K562 (cell line): ENCODE measurements at regions not wholly inside any gene's neighbourhood (a gene's known extent, or its start where the extent isn't known, plus 50 kb on each side); places are given as distances from the start of the nearest gene placed in this dataset.

Source experiments
- ATAC-seq: fragments of 200-7000 bp; cut with Tn5 transposase; 3 replicates; pipeline ENCODE4 v1.9.1; 2020; ENCODE audit warnings: moderate library complexity
- BruUV-seq: library from RNA; stranded (reverse); fragments of 400-500 nt; replicated peaks from 2 replicates; lab custom pipeline; 2021; lab: Mats Ljungman, UMichigan
- CTCF ChIA-PET: fragments of 300-600 bp; formaldehyde crosslinking; extraction: SDS; loops from one replicate; lab custom pipeline; 2021; ENCODE audit warnings: low intra/inter-chr PET ratio; lab: Yijun Ruan, JAX
- POLR2A ChIA-PET: fragments of 300-600, 350-650 bp; sonication (Branson Sonifier 250); formaldehyde crosslinking; extraction: SDS; loops from one replicate; lab custom pipeline; 2021; ENCODE audit warnings: antibody characterized with exemption, inconsistent platforms; lab: Yijun Ruan, JAX
- DNase-seq, 4 experiments: peaks; one replicate each; pipeline versions ENCODE4 v3.0.0 to v3.0.0-alpha.2; 2011 to 2018; ENCODE audit warnings: low spot score in 3 of 4, mixed read lengths in 3 of 4; ENCODE audit errors: extremely low read depth in 1 of 4
- FAIRE-seq: peaks from 2 replicates; lab custom pipeline; 2011; peaks lifted over from hg19 to GRCh38; lab: Jason Lieb, UNC
- H2AFZ ChIP-seq: 2 replicates; pipeline ENCODE4 v1.6.0; 2011; ENCODE audit warnings: low read depth, low read length, control low read depth, inconsistent platforms
- H3K27ac ChIP-seq: fragments of 200-600 bp; 3 replicates; pipeline ENCODE4 v1.8.0; 2011; ENCODE audit warnings: low read depth, mild to moderate bottlenecking, control low read depth, inconsistent platforms, low read length, moderate library complexity, mixed read lengths; ENCODE audit errors: extremely low read depth
- H3K27me3 ChIP-seq, 2 experiments: fragments of 300-600 bp in 1 of 2; 2 replicates in 1 of 2; 3 replicates in 1 of 2; pipeline versions ENCODE4 v1.6.0 to v1.8.0; 2011; ENCODE audit warnings: inconsistent platforms in 2 of 2, low read length in 2 of 2, mild to moderate bottlenecking in 1 of 2, mixed read lengths in 1 of 2, moderate library complexity in 1 of 2; ENCODE audit not compliant: control insufficient read depth in 2 of 2, insufficient read depth in 2 of 2
- H3K36me3 ChIP-seq: fragments of 300-600 bp; 3 replicates; pipeline ENCODE4 v1.8.0; 2011; ENCODE audit warnings: mild to moderate bottlenecking, low read length, inconsistent platforms; ENCODE audit not compliant: control insufficient read depth, insufficient read depth
- H3K4me1 ChIP-seq, 2 experiments: fragments of 200-600 bp in 1 of 2; replicated peaks in 1 of 2; 2 replicates in 1 of 2; 3 replicates in 1 of 2; pipeline versions ENCODE4 v1.5.1 to v1.8.0; 2011; ENCODE audit warnings: inconsistent platforms in 2 of 2, low read length in 2 of 2, mild to moderate bottlenecking in 1 of 2, mixed read lengths in 1 of 2, moderate library complexity in 1 of 2; ENCODE audit not compliant: control insufficient read depth in 2 of 2, insufficient read depth in 2 of 2
- H3K4me2 ChIP-seq: 2 replicates; pipeline ENCODE4 v1.6.1; 2011; ENCODE audit warnings: low read length, control low read depth, inconsistent platforms, mixed read lengths; ENCODE audit not compliant: insufficient read depth
- H3K4me3 ChIP-seq: fragments of 200-600 bp; sonication (generic), shearing (Covaris generic); 2 replicates; pipeline ENCODE4 v1.5.1; 2016; ENCODE audit warnings: control low read depth, inconsistent platforms
- H3K79me2 ChIP-seq: fragments of 200-600 bp; 3 replicates; pipeline ENCODE4 v1.8.0; 2011; ENCODE audit warnings: low read length, inconsistent platforms; ENCODE audit not compliant: control insufficient read depth, insufficient read depth
- H3K9ac ChIP-seq, 2 experiments: 2 replicates each; pipeline versions ENCODE4 v1.6.0 to v1.6.1; 2011; ENCODE audit warnings: low read depth in 2 of 2, low read length in 2 of 2, control low read depth in 1 of 2, inconsistent platforms in 1 of 2, mild to moderate bottlenecking in 1 of 2, mixed read lengths in 1 of 2; ENCODE audit not compliant: insufficient read depth in 1 of 2
- H3K9me1 ChIP-seq: one replicate; pipeline ENCODE4 v1.6.0; 2011; ENCODE audit warnings: inconsistent platforms, mild to moderate bottlenecking, low read length, moderate library complexity; ENCODE audit not compliant: control insufficient read depth, insufficient read depth
- H3K9me3 ChIP-seq: replicated peaks from 2 replicates; pipeline ENCODE4 v1.5.1; 2011; ENCODE audit warnings: low read depth, low read length, inconsistent platforms; ENCODE audit not compliant: control insufficient read depth, insufficient read depth
- H4K20me1 ChIP-seq: replicated peaks from 2 replicates; pipeline ENCODE4 v1.6.1; 2011; ENCODE audit warnings: low read length, inconsistent platforms, mixed read lengths; ENCODE audit not compliant: control insufficient read depth, insufficient read depth
- CEBPG ChIP-seq, 3 experiments: fragments of 200-800 bp in 1 of 3; sonication (Bioruptor generic) in 1 of 3; sonication (generic) in 1 of 3; formaldehyde crosslinking in 1 of 3; IDR thresholded peaks in 2 of 3; conservative IDR thresholded peaks in 1 of 3; 2 replicates each; pipeline versions ENCODE4 v1.6.1 to v1.8.0; 2016 to 2022; ENCODE audit warnings: missing compliant biosample characterization in 2 of 3, missing genetic modification characterization in 2 of 3, mild to moderate bottlenecking in 1 of 3, missing genetic modification reagents in 1 of 3
- FOXP1 ChIP-seq: sonication (generic); formaldehyde crosslinking; IDR thresholded peaks from 2 replicates; pipeline ENCODE4 v1.8.0; 2022; ENCODE audit warnings: mild to moderate bottlenecking, missing genetic modification reagents
- FOXP4 ChIP-seq: sonication (generic); formaldehyde crosslinking; IDR thresholded peaks from 2 replicates; pipeline ENCODE4 v1.8.0; 2022; ENCODE audit warnings: mild to moderate bottlenecking, missing genetic modification reagents, borderline replicate concordance
- FUS ChIP-seq: fragments of 200-400 bp; formaldehyde crosslinking; optimal IDR thresholded peaks from 2 replicates; pipeline ENCODE3; 2017; ENCODE audit warnings: low read depth, low read length
- PRPF4 ChIP-seq: fragments of 200-400 bp; formaldehyde crosslinking; IDR thresholded peaks from one replicate; pipeline ENCODE4 v1.6.1; 2017; ENCODE audit warnings: low read length, low read depth, mild to moderate bottlenecking; ENCODE audit not compliant: insufficient read depth, poor library complexity, severe bottlenecking
- TAF1 ChIP-seq: IDR thresholded peaks from 2 replicates; pipeline ENCODE4 v1.6.1; 2011; ENCODE audit warnings: mild to moderate bottlenecking, low read length, moderate library complexity; ENCODE audit not compliant: insufficient read depth, control insufficient read depth, severe bottlenecking; ENCODE audit errors: extremely low read depth
- TBP ChIP-seq: optimal IDR thresholded peaks from 2 replicates; pipeline ENCODE3; 2011; ENCODE audit warnings: low read depth, low read length, improper control_type of control experiment
- TCF15 ChIP-seq: fragments of 250-450 bp; sonication (Bioruptor Pico); IDR thresholded peaks from 2 replicates; pipeline ENCODE4 v1.8.0; 2022; ENCODE audit warnings: moderate library complexity, mild to moderate bottlenecking, inconsistent platforms
- ZNF143 ChIP-seq: sonication (generic); formaldehyde crosslinking; IDR thresholded peaks from 2 replicates; pipeline ENCODE4 v1.9.0; 2022; ENCODE audit warnings: mild to moderate bottlenecking, missing genetic modification reagents
- ZNF253 ChIP-seq: fragments of 250-450 bp; sonication (Bioruptor Pico); conservative IDR thresholded peaks from 2 replicates; pipeline ENCODE4 v1.6.1; 2021; ENCODE audit warnings: mild to moderate bottlenecking
- ZNF699 ChIP-seq: fragments of 250-450 bp; sonication (Bioruptor Pico); IDR thresholded peaks from 2 replicates; pipeline ENCODE4 v1.8.0; 2021; ENCODE audit warnings: mild to moderate bottlenecking, moderate library complexity; ENCODE audit not compliant: insufficient replicate concordance
- WGBS: fragments of 100-300 bp; shearing (Covaris generic); methylation state at CpG from one replicate; pipeline ENCODE4 v1.1.6; 2016; ENCODE audit warnings: low coverage, mixed read lengths; ENCODE audit not compliant: insufficient coverage; ENCODE audit errors: missing lambda C conversion rate; 5-methylcytosine and 5-hydroxymethylcytosine counted together
- in situ Hi-C: fragments of 300-500 bp; cut with MboI; formaldehyde crosslinking; loops from 4 replicates; pipeline ENCODE4 v1.15.0; 2018; ENCODE audit warnings: inconsistent platforms, mixed read lengths
- intact Hi-C: fragments of 100-400 bp; cut with micrococcal nuclease; formaldehyde crosslinking; loops from 2 replicates; pipeline ENCODE4 v1.14.2; 2022

- TF ChIP-seq CEBPG (CRISPR knock-in tag; IDR thresholded peaks at IDR 0.05) (no peak), CEBPG (tag; conservative IDR thresholded peaks at IDR 0.05 in 1 of 2, IDR thresholded peaks at IDR 0.05 in 1 of 2) (no peak), PRPF4 (no peak), FOXP4 (CRISPR knock-in tag) (no peak), TBP (no peak)
Measured at GRCh38 chr5:2499917-2500316, 251.6 kb downstream of the IRX2 start (continued).

- Histone ChIP-seq H3K4me2 (no peak overlapping the region), H3K4me3 (no peak overlapping the region), H3K9me1 (no peaks in the 10 kb centered on the region), H4K20me1 (no peaks in the 10 kb centered on the region; the same call in 1 of the 2 replicates), H3K4me1 (no peaks in the 10 kb centered on the region), H2AFZ (no peak overlapping the region), H3K27me3 (no peaks in the 10 kb centered on the region), H3K36me3 (no peaks in the 10 kb centered on the region), H3K9ac (no peak overlapping the region), H3K79me2 (no peaks in the 10 kb centered on the region), H3K9me3 (no peaks in the 10 kb centered on the region), H3K27ac (no peak overlapping the region)
- WGBS: under 1% methylated on average over 9 of the region's 9 CpGs
- no TSS peak for BruUV-seq
- in situ Hi-C loops (no loop called here), intact Hi-C loops (no loop called here)
- TF ChIP-seq TAF1 (no peak), ZNF699 (CRISPR knock-in tag) (no peak), ZNF143 (CRISPR knock-in tag) (no peak), ZNF253 (no peak), FUS (no peak), TCF15 (CRISPR knock-in tag) (no peak), FOXP1 (CRISPR knock-in tag) (no peak)
- POLR2A ChIA-PET: no interaction called here
- ATAC-seq (no peak), FAIRE-seq (no peak), DNase-seq (no peak)
- CTCF ChIA-PET: no interaction called here
Measured at GRCh38 chr5:2496891-2497290, 254.6 kb downstream of the IRX2 start.
